ENCODE measurements at regions not wholly inside any gene's neighbourhood (a gene's known extent, or its start where the extent isn't known, plus 50 kb on each side); places are given as distances from the start of the nearest gene placed in this dataset.

DNA sequence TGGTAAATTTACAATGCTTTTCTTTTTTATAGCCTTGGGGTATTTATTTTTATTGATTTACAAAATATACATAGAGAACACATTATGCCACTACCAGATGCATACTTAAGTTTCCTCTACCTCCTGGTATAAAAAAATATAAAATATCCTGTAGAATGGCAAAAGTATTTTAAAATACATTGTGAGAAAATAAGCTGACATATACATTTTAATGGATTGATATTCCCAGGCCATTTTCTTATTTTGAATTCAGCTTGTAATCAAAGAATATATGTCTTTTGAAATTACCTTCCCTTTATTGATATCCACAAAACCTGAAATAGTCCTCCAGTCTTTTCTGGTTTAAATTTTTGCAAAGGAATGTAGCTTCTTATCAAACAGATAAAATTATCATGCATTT lies 923.9 kb downstream of the CDH18 start:
- TF ChIP-seq, protein P1, sequence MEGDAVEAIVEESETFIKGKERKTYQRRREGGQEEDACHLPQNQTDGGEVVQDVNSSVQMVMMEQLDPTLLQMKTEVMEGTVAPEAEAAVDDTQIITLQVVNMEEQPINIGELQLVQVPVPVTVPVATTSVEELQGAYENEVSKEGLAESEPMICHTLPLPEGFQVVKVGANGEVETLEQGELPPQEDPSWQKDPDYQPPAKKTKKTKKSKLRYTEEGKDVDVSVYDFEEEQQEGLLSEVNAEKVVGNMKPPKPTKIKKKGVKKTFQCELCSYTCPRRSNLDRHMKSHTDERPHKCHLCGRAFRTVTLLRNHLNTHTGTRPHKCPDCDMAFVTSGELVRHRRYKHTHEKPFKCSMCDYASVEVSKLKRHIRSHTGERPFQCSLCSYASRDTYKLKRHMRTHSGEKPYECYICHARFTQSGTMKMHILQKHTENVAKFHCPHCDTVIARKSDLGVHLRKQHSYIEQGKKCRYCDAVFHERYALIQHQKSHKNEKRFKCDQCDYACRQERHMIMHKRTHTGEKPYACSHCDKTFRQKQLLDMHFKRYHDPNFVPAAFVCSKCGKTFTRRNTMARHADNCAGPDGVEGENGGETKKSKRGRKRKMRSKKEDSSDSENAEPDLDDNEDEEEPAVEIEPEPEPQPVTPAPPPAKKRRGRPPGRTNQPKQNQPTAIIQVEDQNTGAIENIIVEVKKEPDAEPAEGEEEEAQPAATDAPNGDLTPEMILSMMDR (IDR thresholded peaks at IDR 0.05), result no peak
- TF ChIP-seq POLR2A (IDR thresholded peaks at IDR 0.05), result no peak
